ENCODE measurements at regions not wholly inside any gene's neighbourhood (a gene's known extent, or its start where the extent isn't known, plus 50 kb on each side); places are given as distances from the start of the nearest gene placed in this dataset.

DNA sequence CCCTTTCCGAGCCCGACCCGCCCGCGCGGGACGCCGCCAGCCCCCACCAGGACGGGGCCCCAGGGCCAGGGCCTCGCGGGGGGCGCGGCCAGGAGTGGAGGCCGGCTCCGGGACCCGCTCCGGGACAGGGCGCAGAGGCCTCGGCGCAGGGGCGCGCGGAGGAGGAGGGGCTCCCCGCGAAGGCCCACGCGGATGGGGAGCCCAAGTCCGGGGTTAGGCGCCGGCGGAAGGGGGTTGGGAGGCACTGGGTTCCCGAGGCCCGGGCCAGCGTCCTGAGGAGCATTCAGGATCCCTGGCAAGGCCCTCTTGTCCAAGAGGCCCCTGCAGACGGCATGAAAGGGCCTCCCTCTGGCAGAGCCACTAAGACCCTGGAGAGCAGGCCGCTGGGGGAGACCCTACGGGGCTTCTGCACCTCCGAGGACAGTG is 57.8 kb upstream of the CIBAR2 start:
- TF ChIP-seq CTCF (IDR thresholded peaks at IDR 0.05): no peak
- TF ChIP-seq POLR2AphosphoS5 (IDR thresholded peaks at IDR 0.05; ENCODE audit: low read depth, low read length): no peak
- TF ChIP-seq SIN3A (IDR thresholded peaks at IDR 0.05; ENCODE audit: borderline replicate concordance, insufficient read depth, low read depth, low read length): no peak
- no peak for TF ChIP-seq REST (IDR thresholded peaks at IDR 0.05; ENCODE audit: insufficient read depth in 1 of 2, low read depth in 2 of 2, low read length in 1 of 2)
